ENCODE measurements at regions not wholly inside any gene's neighbourhood (a gene's known extent, or its start where the extent isn't known, plus 50 kb on each side); places are given as distances from the start of the nearest gene placed in this dataset.

DNA sequence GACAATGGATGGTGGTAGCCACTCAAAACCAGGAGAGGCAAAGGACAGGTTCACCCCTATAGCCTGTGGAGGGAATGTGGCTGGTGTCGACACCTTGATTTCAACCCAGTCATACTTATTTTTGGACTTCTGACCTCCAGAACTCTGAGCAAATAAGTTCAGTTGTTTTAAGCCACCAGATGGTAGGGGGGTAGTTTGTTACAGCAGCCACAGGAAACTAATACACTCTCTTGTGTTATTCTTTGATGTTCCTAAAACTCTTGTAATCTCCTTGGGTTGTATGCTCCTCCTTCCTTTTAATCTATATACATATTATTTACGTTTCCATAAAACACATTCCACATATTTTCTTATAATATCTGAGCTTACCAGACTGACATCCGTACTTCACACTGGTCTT, 65.9 kb downstream of the ZBTB18 start:
- DNase-seq (ENCODE audit: low read depth), result no peak
- no peak overlapping the region for H3K4me3 ChIP-seq (ENCODE audit: low read depth, low read length)
- TF ChIP-seq, protein P1, sequence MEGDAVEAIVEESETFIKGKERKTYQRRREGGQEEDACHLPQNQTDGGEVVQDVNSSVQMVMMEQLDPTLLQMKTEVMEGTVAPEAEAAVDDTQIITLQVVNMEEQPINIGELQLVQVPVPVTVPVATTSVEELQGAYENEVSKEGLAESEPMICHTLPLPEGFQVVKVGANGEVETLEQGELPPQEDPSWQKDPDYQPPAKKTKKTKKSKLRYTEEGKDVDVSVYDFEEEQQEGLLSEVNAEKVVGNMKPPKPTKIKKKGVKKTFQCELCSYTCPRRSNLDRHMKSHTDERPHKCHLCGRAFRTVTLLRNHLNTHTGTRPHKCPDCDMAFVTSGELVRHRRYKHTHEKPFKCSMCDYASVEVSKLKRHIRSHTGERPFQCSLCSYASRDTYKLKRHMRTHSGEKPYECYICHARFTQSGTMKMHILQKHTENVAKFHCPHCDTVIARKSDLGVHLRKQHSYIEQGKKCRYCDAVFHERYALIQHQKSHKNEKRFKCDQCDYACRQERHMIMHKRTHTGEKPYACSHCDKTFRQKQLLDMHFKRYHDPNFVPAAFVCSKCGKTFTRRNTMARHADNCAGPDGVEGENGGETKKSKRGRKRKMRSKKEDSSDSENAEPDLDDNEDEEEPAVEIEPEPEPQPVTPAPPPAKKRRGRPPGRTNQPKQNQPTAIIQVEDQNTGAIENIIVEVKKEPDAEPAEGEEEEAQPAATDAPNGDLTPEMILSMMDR (IDR thresholded peaks at IDR 0.05; ENCODE audit: low read depth, low read length, missing control alignments), result no peak

DNA sequence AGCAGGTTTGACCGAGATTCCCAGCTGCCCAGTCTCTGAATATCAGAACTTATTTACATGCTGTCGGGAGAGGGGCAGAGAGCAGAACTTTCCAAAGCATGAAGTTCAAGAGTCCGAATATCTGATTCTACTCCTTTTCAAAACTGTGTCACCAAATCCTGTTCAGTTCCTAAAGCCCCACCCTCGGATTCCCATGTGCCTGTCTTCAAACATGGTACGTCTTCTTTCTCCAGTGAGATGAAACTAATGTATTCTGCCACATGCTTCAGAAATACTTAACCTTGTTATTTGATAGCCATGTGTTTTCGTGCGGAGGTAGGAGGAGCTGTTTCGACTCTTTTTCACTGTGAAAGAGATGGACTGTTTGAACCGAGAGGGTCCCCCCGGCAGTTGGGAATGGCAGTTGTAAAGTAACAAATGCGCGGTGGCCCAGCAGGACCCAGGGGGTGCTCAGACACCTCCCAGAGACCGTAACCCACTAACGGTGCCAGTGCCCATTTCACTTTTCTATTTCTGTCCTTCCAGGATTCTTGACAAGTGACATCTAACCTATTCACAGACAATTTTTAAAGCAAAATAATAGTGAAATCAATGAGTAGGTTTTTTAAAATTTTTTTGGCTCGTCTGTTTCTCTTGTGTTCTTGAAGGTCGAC, 67.2 kb downstream of the ZBTB18 start:
- TF ChIP-seq, protein P1 (IDR thresholded peaks at IDR 0.05; ENCODE audit: low read depth, low read length, missing control alignments), result no peak
- no peak overlapping the region for H3K4me3 ChIP-seq (ENCODE audit: low read depth, low read length)
- DNase-seq (ENCODE audit: low read depth), result no peak

DNA sequence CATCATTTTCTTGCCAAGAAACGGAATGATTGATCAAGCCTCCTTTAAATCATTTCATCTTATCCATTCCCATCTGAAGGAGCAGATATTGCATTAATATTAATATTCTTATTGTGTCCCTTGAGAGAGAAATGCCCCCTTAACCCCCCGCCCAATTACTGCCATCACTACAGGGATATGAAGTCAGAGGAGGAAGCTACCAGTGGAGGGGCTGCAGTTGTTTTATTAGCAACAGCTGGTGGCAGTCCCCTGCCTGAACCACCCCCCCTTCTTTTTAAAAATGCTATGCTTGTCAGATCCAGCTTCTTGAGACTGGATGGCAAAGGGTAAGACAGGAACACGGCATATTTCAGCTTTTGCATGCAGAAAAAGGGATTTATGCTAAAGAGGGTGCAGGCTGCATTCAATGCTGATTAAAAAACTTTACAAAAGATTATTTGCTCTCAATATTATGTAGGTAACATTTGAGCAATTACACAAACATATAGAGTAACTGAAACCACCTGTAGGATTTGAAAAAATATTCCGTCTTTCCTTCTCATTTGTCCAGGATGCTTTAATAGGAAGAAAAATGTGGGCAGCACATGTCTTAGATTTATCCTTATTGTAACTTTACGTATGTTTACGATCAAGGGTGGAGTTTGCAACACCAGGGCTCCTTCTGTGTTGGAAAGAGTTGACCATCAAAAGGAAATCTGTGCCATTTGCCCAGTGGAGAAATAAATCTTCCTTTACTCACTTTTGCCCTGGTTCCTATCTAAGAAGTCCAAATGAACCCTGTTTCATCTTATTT, 77.7 kb downstream of the ZBTB18 start:
- H3K4me3 ChIP-seq (ENCODE audit: low read depth, low read length), result no peak overlapping the region
- no peak for DNase-seq (ENCODE audit: low read depth)
- TF ChIP-seq, protein P1 (IDR thresholded peaks at IDR 0.05; ENCODE audit: low read depth, low read length, missing control alignments), result no peak

DNA sequence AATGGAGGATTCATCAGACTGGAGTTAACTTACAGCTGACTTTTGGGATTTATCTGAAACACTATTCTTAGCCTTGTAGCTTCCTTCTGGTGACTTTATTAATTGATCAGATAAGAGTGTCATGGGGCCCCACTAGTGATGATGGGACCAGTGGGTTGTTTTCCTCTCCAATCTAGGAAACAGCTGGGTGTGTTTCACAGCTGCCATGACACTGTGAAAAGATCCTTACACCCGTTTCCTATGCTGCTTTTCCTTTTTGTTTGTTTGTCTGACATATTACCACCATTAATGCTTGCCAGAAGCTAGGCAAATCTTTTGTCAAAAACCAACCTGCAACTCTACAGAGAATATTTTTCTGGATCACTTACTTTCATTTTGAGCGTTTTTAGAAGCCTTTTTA, 86.2 kb downstream of the ZBTB18 start:
- no peak for DNase-seq (ENCODE audit: low read depth)
- no peak overlapping the region for H3K4me3 ChIP-seq (ENCODE audit: low read depth, low read length)
- TF ChIP-seq, protein P1 (IDR thresholded peaks at IDR 0.05; ENCODE audit: low read depth, low read length, missing control alignments), result no peak

DNA sequence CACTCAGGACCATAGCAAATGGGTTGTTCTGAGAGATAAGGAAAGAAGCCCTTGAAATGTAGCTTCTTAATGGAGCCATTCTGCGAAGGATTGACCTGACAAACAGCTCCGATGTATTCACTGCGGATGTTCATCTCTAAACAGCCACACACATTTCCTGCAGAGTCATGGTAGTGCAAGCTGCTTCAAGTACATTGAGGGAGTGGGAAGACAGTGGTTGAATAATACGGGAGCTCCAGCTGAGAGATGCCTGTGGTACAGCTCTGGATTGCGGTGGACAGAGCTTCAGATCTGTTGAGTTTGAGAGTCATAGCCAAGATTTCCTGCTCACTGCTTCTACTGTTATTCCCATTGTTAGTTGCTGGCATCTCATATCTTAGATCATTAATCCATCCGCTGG, 86.6 kb downstream of the ZBTB18 start:
- no peak for DNase-seq (ENCODE audit: low read depth)
- no peak overlapping the region for H3K4me3 ChIP-seq (ENCODE audit: low read depth, low read length)

DNA sequence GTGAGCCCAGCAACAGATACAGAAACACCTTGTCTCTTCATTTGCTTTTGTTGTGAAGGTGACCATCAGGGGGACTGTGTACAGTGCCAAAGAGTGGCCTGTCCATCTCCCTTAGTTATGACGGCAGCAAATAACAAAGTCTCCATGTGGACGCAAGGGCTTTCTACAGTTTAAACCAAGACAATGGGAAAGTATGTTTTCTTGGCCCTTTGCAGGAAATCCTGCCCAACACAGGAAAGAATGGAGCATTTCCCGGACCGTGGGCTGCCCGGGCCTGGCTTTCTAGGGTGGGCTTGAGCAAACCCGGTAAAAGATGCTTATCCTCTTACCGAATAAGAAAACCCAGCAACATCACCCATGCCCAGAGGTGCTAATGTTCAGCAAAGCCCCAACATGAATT, 87.3 kb downstream of the ZBTB18 start:
- DNase-seq (ENCODE audit: low read depth), result no peak
- TF ChIP-seq, protein P1 (IDR thresholded peaks at IDR 0.05; ENCODE audit: low read depth, low read length, missing control alignments), result no peak

More for the DNA sequence above, 86.6 kb downstream of the ZBTB18 start:
- TF ChIP-seq, protein P1 (IDR thresholded peaks at IDR 0.05; ENCODE audit: low read depth, low read length, missing control alignments), result no peak

More for the DNA sequence above, 87.3 kb downstream of the ZBTB18 start:
- H3K4me3 ChIP-seq (ENCODE audit: low read depth, low read length), result no peak overlapping the region
